Hepatocyte (in vitro differentiated cells): ENCODE measurements at regions not wholly inside any gene's neighbourhood (a gene's known extent, or its start where the extent isn't known, plus 50 kb on each side); places are given as distances from the start of the nearest gene placed in this dataset.

ENCODE experiments used
- DNase-seq: peaks from one replicate; pipeline ENCODE4 v3.0.0-alpha.2; 2016; ENCODE audit warnings: low spot score
- H2AFZ ChIP-seq: fragments of 200-600 bp; sonication (generic); 2 replicates; pipeline ENCODE4 v1.6.0; 2016; ENCODE audit warnings: antibody characterized with exemption, mild to moderate bottlenecking
- H3K27ac ChIP-seq: fragments of 200-600 bp; sonication (generic); 2 replicates; pipeline ENCODE4 v1.5.1; 2016; ENCODE audit warnings: mild to moderate bottlenecking
- H3K27me3 ChIP-seq: fragments of 200-600 bp; sonication (generic); 2 replicates; pipeline ENCODE4 v1.6.1; 2016
- H3K36me3 ChIP-seq: fragments of 200-600 bp; sonication (generic); replicated peaks from 2 replicates; pipeline ENCODE4 v1.5.1; 2016; ENCODE audit warnings: low read depth; ENCODE audit not compliant: insufficient read depth
- H3K4me1 ChIP-seq: fragments of 200-600 bp; sonication (generic); 2 replicates; pipeline ENCODE4 v1.5.1; 2016; ENCODE audit warnings: mild to moderate bottlenecking, moderate library complexity; ENCODE audit not compliant: insufficient read depth
- H3K4me2 ChIP-seq: fragments of 200-600 bp; sonication (generic); 2 replicates; pipeline ENCODE4 v1.6.0; 2016
- H3K4me3 ChIP-seq: fragments of 200-600 bp; sonication (generic); 2 replicates; pipeline ENCODE4 v1.5.1; 2016; ENCODE audit warnings: mild to moderate bottlenecking
- H3K79me2 ChIP-seq: fragments of 200-600 bp; sonication (generic); 2 replicates; pipeline ENCODE4 v1.6.0; 2017; ENCODE audit warnings: mild to moderate bottlenecking
- H3K9me2 ChIP-seq: fragments of 200-600 bp; sonication (generic); replicated peaks from 2 replicates; pipeline ENCODE4 v1.6.0; 2017; ENCODE audit warnings: mild to moderate bottlenecking; ENCODE audit not compliant: insufficient read depth
- H3K9me3 ChIP-seq: fragments of 200-600 bp; sonication (generic); 2 replicates; pipeline ENCODE4 v1.5.1; 2016; ENCODE audit warnings: low read depth, mild to moderate bottlenecking
- H4K20me1 ChIP-seq: fragments of 200-600 bp; sonication (generic); 2 replicates; pipeline ENCODE4 v1.6.0; 2016; ENCODE audit warnings: mild to moderate bottlenecking; ENCODE audit not compliant: insufficient read depth, poor library complexity, severe bottlenecking
- EZH2 ChIP-seq: fragments of 200-600 bp; sonication (generic); IDR thresholded peaks from 2 replicates; pipeline ENCODE4 v1.6.1; 2016; ENCODE audit warnings: antibody characterized with exemption, mild to moderate bottlenecking, borderline replicate concordance
- EZH2phosphoT487 ChIP-seq: fragments of 200-600 bp; sonication (generic); IDR thresholded peaks from one replicate; pipeline ENCODE4 v1.6.1; 2018; ENCODE audit warnings: antibody characterized with exemption, mild to moderate bottlenecking, low read depth, moderate library complexity; ENCODE audit not compliant: unreplicated experiment, severe bottlenecking
- WGBS: methylation state at CpG from one replicate; pipeline ENCODE4 v1.1.6; 2016; ENCODE audit warnings: low lambda C conversion rate; ENCODE audit errors: missing lambda C conversion rate; 5-methylcytosine and 5-hydroxymethylcytosine counted together
- TF ChIP-seq, protein P1 (sequence below): fragments of 200-600 bp; sonication (generic); IDR thresholded peaks from 2 replicates; pipeline ENCODE4 v1.5.1; 2016; ENCODE audit warnings: antibody characterized with exemption, mild to moderate bottlenecking; ENCODE audit not compliant: poor library complexity

DNA sequence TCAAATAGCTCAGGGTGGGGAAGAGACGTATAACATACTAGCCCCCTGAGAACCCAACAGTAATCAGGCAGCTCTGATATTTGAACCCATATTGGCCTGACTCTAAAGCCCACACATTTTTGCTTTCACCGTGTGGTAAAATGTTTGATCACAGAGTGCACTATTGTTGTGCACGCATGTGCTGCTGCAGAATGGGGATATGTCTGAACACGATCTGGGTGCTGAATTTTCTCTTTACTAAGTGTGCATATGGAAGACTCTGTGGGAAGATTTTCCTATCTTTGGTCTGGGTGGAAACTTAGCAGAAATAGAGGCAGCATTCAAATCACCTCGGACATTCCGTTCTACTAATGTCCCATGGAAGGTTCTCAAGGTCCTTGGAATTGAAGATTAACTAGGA is 800.1 kb downstream of the TFAP2A start:
- H2AFZ ChIP-seq = no peak overlapping the region
- no peak overlapping the region for H3K4me3 ChIP-seq
- H3K4me1 ChIP-seq = no peaks in the 10 kb centered on the region
- H3K36me3 ChIP-seq = no peaks in the 10 kb centered on the region
- 87% methylated on average over 6 of the region's 6 CpGs for WGBS
- H3K9me2 ChIP-seq = no peaks in the 10 kb centered on the region
- no peaks in the 10 kb centered on the region for H3K9me3 ChIP-seq
- no peaks in the 10 kb centered on the region for H4K20me1 ChIP-seq
- no peak for TF ChIP-seq EZH2phosphoT487
- TF ChIP-seq, protein P1, sequence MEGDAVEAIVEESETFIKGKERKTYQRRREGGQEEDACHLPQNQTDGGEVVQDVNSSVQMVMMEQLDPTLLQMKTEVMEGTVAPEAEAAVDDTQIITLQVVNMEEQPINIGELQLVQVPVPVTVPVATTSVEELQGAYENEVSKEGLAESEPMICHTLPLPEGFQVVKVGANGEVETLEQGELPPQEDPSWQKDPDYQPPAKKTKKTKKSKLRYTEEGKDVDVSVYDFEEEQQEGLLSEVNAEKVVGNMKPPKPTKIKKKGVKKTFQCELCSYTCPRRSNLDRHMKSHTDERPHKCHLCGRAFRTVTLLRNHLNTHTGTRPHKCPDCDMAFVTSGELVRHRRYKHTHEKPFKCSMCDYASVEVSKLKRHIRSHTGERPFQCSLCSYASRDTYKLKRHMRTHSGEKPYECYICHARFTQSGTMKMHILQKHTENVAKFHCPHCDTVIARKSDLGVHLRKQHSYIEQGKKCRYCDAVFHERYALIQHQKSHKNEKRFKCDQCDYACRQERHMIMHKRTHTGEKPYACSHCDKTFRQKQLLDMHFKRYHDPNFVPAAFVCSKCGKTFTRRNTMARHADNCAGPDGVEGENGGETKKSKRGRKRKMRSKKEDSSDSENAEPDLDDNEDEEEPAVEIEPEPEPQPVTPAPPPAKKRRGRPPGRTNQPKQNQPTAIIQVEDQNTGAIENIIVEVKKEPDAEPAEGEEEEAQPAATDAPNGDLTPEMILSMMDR = no peak
- TF ChIP-seq EZH2 = no peak
- DNase-seq = no peak
- no peaks in the 10 kb centered on the region for H3K79me2 ChIP-seq
- no peaks in the 10 kb centered on the region for H3K27me3 ChIP-seq
- H3K4me2 ChIP-seq = no peak overlapping the region
- no peak overlapping the region for H3K27ac ChIP-seq

DNA sequence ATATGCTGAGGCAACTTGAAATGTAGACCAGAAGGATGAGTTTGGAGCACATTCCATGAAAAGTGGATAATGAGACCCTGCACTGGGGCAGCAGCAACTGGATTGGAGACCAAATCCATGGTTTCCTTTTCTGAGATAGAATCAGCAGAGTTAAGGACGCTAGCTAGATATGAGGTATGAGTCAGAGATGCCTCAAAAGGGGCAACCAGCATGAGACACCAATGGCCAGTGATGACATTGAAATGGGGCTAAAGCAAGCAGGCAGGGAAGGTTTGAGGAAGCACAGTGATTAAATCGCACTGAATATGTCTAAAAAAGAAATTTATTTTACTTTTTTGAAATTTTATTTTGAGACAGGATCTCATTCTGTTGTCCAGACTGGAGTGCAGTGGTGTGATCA is 802.4 kb downstream of the TFAP2A start:
- no peaks in the 10 kb centered on the region for H3K79me2 ChIP-seq
- 64% methylated on average over 2 of the region's 2 CpGs for WGBS
- no peak overlapping the region for H3K4me2 ChIP-seq
- no peaks in the 10 kb centered on the region for H3K9me3 ChIP-seq
- H4K20me1 ChIP-seq = no peaks in the 10 kb centered on the region
- no peak overlapping the region for H2AFZ ChIP-seq
- no peaks in the 10 kb centered on the region for H3K27me3 ChIP-seq
- no peak for DNase-seq
- no peaks in the 10 kb centered on the region for H3K9me2 ChIP-seq
- H3K36me3 ChIP-seq = no peaks in the 10 kb centered on the region
- TF ChIP-seq, protein P1 = no peak
- TF ChIP-seq EZH2phosphoT487 (no peak), EZH2 (no peak)
- H3K27ac ChIP-seq = no peak overlapping the region
- H3K4me3 ChIP-seq = no peak overlapping the region
- H3K4me1 ChIP-seq = no peaks in the 10 kb centered on the region

DNA sequence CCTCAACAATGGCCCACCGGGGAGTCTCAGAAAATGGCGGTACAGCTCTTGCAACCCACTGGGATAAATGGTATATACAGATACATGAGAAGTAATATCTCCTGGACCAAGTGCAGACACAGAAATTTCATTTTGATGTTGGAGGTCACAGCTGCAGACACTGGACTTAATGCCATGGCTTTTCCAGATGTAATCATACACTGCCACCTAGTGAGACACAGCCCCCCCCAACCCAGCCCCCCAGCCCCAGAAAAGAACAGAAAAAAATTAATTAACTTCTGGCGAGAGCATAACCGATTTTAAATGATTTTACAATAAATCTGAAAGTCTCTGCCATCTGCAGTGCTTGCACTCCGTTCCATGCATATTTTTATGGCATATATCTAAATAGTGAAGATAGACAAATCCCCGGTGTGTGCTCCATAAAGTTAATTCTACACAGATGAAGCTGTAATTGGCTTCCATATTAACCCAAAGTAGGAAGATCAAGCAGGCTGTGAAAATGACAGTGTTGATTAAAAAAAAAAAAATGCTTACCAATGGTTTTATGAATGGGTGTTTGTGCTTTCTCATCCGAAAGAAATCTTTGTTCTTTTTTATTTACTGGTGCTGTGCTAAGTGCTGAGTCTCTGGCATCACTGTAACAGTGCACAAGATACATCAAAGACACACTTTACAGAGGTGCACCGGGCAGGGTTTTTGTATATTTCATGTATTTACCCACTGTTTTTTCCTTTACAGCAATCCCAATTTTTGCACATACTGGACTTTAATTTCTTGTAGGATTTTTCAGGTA is 804.1 kb downstream of the TFAP2A start:
- H4K20me1 ChIP-seq = no peaks in the 10 kb centered on the region
- WGBS = 62% methylated on average over 8 of the region's 8 CpGs
- TF ChIP-seq EZH2 (no peak), EZH2phosphoT487 (no peak)
- TF ChIP-seq, protein P1 = no peak
- H3K27ac ChIP-seq = no peak overlapping the region
- H3K36me3 ChIP-seq = no peaks in the 10 kb centered on the region
- no peak overlapping the region for H2AFZ ChIP-seq
- no peak overlapping the region for H3K4me2 ChIP-seq
- no peak overlapping the region for H3K4me3 ChIP-seq
- H3K4me1 ChIP-seq = no peaks in the 10 kb centered on the region
- no peaks in the 10 kb centered on the region for H3K79me2 ChIP-seq
- H3K9me3 ChIP-seq = no peaks in the 10 kb centered on the region
- no peaks in the 10 kb centered on the region for H3K9me2 ChIP-seq
- DNase-seq = no peak
- peaks cover 9% of the 10 kb centered on the region for H3K27me3 ChIP-seq
